ENCODE measurements at regions not wholly inside any gene's neighbourhood (a gene's known extent, or its start where the extent isn't known, plus 50 kb on each side); places are given as distances from the start of the nearest gene placed in this dataset.

DNA sequence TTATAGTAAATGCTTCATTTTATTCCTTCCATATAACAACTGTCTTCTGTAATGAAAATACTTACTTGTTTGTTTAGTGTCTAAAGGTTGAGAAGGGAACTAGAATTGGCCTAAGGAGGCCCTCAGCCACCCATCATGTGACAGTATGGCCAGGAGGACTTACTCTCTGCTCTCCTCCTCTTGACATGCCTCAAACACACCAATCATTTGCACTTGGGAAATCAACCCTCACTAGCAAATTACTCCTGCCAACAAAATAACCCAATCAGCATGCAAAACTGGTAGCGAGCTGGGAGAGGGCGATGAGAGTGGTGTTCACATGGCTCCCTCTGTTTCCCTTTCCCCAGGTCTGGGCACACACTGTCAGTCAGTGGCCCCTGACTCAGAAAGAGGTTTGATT is 58.6 kb upstream of the MEF2C start:
- peaks cover 0 to 36% (median 24%) of the 10 kb centered on the region in 4 donors for H3K4me1 ChIP-seq
- no peak overlapping the region for H3K4me3 ChIP-seq
- intact Hi-C loops (cut with DNase I): loop anchor here (10.0 kb wide), 1 partner anchor 207 kb away; no protein-coding TSS in a partner anchor
- no peak for TF ChIP-seq POLR2A (IDR thresholded peaks at IDR 0.05)
- TF ChIP-seq, protein P1, sequence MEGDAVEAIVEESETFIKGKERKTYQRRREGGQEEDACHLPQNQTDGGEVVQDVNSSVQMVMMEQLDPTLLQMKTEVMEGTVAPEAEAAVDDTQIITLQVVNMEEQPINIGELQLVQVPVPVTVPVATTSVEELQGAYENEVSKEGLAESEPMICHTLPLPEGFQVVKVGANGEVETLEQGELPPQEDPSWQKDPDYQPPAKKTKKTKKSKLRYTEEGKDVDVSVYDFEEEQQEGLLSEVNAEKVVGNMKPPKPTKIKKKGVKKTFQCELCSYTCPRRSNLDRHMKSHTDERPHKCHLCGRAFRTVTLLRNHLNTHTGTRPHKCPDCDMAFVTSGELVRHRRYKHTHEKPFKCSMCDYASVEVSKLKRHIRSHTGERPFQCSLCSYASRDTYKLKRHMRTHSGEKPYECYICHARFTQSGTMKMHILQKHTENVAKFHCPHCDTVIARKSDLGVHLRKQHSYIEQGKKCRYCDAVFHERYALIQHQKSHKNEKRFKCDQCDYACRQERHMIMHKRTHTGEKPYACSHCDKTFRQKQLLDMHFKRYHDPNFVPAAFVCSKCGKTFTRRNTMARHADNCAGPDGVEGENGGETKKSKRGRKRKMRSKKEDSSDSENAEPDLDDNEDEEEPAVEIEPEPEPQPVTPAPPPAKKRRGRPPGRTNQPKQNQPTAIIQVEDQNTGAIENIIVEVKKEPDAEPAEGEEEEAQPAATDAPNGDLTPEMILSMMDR (IDR thresholded peaks at IDR 0.05): no peak
- no peaks in the 10 kb centered on the region for H3K9me3 ChIP-seq
- no peak for DNase-seq
- WGBS, 2 donors: 97 to 98% methylated on average over 2 of the region's 2 CpGs
- H3K36me3 ChIP-seq: no peaks in the 10 kb centered on the region
- peak overlapping the region; percentile 28 to 81 (median 73) for H3K27ac ChIP-seq
- H3K27me3 ChIP-seq: no peaks in the 10 kb centered on the region

DNA sequence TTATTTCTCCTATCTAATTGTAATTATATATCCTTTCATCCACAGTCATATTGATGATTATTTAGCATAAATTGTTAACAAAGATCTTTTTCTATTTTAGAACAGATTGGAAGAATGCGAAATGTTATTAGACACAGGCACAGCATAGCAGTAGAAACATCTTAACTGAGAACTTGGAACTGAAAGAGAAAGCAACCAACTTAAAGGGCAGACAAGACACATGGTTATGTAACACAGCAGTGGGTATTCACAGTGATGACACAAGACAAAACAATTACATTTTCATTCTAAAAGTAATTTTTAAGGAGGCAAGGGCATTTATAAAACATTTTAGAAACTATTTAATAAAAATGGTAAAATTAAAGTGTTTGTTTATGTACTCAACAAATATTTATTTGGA is 57.7 kb upstream of the MEF2C start:
- 81 to 91% methylated on average over 1 of the region's 1 CpG for WGBS, 2 donors
- DNase-seq: no peak
- peaks cover 0 to 36% (median 24%) of the 10 kb centered on the region in 4 donors for H3K4me1 ChIP-seq
- H3K9me3 ChIP-seq: no peaks in the 10 kb centered on the region
- no peaks in the 10 kb centered on the region for H3K27me3 ChIP-seq
- H3K4me3 ChIP-seq: no peak overlapping the region
- intact Hi-C loops (cut with DNase I): loop anchor here (10.0 kb wide), 1 partner anchor 206 kb away; no protein-coding TSS in a partner anchor
- peak overlapping the region in 3 of 4 donors; percentile 28 to 81 (median 76) for H3K27ac ChIP-seq
- no peaks in the 10 kb centered on the region for H3K36me3 ChIP-seq
- TF ChIP-seq, protein P1 (IDR thresholded peaks at IDR 0.05): no peak
- no peak for TF ChIP-seq POLR2A (IDR thresholded peaks at IDR 0.05)
- no peak for TF ChIP-seq POLR2AphosphoS5 (IDR thresholded peaks at IDR 0.05)
- no peak for TF ChIP-seq EP300 (IDR thresholded peaks at IDR 0.05)

DNA sequence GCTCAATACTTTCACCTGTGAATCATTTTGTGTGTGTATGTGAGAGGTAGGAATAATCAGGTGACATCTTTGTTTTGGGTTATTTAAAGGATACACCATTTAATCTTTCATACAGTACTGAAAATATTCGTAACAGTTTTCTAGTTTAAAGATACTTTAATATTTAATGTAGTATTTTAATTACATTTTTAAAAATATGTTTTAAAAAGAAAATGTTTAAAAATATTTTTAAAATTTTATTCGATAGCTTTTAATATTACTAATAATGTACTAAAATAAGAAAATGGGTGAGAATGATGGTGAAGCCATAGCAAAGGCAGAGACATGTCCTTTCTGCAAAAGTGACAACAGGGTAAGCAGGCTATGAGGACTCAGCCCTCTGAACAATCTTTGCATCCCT is 56.3 kb upstream of the MEF2C start:
- no peaks in the 10 kb centered on the region for H3K9me3 ChIP-seq
- H3K27me3 ChIP-seq: no peaks in the 10 kb centered on the region
- H3K4me3 ChIP-seq: no peak overlapping the region
- H3K36me3 ChIP-seq: no peaks in the 10 kb centered on the region
- no peak overlapping the region for H3K27ac ChIP-seq
- no peak for DNase-seq
- intact Hi-C loops (cut with DNase I): no loop called here
- TF ChIP-seq POLR2A (IDR thresholded peaks at IDR 0.05) (no peak), POLR2AphosphoS5 (IDR thresholded peaks at IDR 0.05) (no peak), EP300 (IDR thresholded peaks at IDR 0.05) (no peak)
- TF ChIP-seq, protein P1 (IDR thresholded peaks at IDR 0.05): no peak
- WGBS, 2 donors: 94 to 97% methylated on average over 2 of the region's 2 CpGs
- peaks cover 0 to 42% (median 28%) of the 10 kb centered on the region in 4 donors for H3K4me1 ChIP-seq

DNA sequence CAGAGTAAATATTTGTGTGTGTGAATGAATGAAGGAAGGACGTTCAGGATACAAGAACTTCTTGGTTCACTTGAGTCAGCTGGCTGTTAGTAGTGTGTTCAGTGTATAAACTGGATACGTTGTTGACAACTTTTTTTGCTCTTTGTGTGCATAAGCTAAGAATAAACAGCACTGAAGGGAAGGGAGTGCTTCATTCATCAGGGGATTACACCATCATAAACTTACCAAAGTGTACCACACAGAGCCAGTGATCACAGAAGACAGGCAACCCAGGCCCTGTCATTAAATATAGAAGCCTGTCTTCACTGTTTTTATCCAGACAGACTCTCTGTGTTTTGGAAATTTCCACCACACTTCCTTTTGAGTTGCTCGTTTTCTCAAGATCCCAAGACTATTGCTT is 55.5 kb upstream of the MEF2C start:
- Histone ChIP-seq H3K4me3 (no peak overlapping the region), H3K9me3 (no peaks in the 10 kb centered on the region), H3K27ac (no peak overlapping the region), H3K36me3 (no peaks in the 10 kb centered on the region), H3K27me3 (no peaks in the 10 kb centered on the region), H3K4me1 (peaks cover 0 to 42% (median 31%) of the 10 kb centered on the region in 4 donors)
- 17 to 61% methylated on average over 3 of the region's 3 CpGs for WGBS, 2 donors
- intact Hi-C loops (cut with DNase I): no loop called here
- DNase-seq: no peak
- TF ChIP-seq POLR2A (IDR thresholded peaks at IDR 0.05) (no peak), POLR2AphosphoS5 (IDR thresholded peaks at IDR 0.05) (no peak), EP300 (IDR thresholded peaks at IDR 0.05) (no peak)

DNA sequence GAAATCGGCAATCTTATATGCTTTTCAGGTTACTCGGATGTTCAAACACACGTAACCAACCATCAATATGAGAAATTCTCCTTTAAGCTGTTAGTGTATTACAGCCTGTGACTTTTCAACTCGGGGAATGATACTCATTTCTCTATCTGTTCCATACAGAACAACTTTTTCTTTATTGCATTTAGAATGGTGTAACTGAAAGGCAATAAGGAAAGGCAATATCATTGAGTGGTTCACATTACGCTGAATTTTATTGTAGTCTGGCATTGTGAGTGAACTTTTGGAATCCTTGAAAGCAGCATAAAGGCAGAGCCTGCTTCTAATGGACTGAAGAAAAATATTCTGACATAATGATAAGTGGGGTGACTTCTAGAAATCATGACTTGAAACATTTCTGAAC is 54.4 kb upstream of the MEF2C start:
- no peak overlapping the region for H3K27ac ChIP-seq
- no peaks in the 10 kb centered on the region for H3K9me3 ChIP-seq
- H3K36me3 ChIP-seq: no peaks in the 10 kb centered on the region
- no peak for TF ChIP-seq POLR2A (IDR thresholded peaks at IDR 0.05)
- no peak for TF ChIP-seq POLR2AphosphoS5 (IDR thresholded peaks at IDR 0.05)
- TF ChIP-seq EP300 (IDR thresholded peaks at IDR 0.05): no peak
- TF ChIP-seq, protein P1 (IDR thresholded peaks at IDR 0.05): no peak
- 18 to 75% methylated on average over 5 of the region's 5 CpGs for WGBS, 2 donors
- no peak for DNase-seq
- H3K27me3 ChIP-seq: no peaks in the 10 kb centered on the region
- H3K4me3 ChIP-seq: no peak overlapping the region
- peaks cover 0 to 31% (median 26%) of the 10 kb centered on the region in 4 donors for H3K4me1 ChIP-seq
- intact Hi-C loops (cut with DNase I): no loop called here
